ENCODE measurements at regions not wholly inside any gene's neighbourhood (a gene's known extent, or its start where the extent isn't known, plus 50 kb on each side); places are given as distances from the start of the nearest gene placed in this dataset.

DNA sequence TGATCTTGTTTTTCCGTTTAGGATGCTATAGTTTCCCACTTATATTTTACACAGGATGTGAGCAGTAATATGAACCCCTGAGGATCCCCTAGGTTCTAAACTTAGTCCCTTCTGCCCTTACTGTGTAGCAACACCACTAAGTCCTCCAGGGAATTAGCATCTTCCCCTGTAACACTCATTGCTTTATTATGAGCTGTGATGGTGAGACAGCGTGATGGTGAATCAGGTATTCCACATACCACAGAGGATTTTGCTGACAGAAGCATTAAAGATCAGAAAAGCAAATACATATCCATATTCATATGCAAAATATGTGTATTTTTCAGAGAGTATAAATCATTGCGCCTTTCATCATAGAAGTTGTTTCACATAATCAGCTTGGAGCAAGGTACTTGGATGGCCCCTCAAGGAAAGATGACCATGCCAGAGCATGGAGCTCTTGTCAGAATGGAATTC, 317.0 kb downstream of the ICE1 start:
- TF ChIP-seq MXI1 (conservative IDR thresholded peaks at IDR 0.05; ENCODE audit: poor library complexity, severe bottlenecking) = no peak
- TF ChIP-seq, protein P1, sequence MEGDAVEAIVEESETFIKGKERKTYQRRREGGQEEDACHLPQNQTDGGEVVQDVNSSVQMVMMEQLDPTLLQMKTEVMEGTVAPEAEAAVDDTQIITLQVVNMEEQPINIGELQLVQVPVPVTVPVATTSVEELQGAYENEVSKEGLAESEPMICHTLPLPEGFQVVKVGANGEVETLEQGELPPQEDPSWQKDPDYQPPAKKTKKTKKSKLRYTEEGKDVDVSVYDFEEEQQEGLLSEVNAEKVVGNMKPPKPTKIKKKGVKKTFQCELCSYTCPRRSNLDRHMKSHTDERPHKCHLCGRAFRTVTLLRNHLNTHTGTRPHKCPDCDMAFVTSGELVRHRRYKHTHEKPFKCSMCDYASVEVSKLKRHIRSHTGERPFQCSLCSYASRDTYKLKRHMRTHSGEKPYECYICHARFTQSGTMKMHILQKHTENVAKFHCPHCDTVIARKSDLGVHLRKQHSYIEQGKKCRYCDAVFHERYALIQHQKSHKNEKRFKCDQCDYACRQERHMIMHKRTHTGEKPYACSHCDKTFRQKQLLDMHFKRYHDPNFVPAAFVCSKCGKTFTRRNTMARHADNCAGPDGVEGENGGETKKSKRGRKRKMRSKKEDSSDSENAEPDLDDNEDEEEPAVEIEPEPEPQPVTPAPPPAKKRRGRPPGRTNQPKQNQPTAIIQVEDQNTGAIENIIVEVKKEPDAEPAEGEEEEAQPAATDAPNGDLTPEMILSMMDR (IDR thresholded peaks at IDR 0.05; ENCODE audit: poor library complexity, severe bottlenecking) = no peak
- TF ChIP-seq EZH2 (IDR thresholded peaks at IDR 0.05; ENCODE audit: borderline replicate concordance, insufficient read depth, low read length, poor library complexity, severe bottlenecking) = no peak
- no peak for TF ChIP-seq SMC3 (conservative IDR thresholded peaks at IDR 0.05; ENCODE audit: poor library complexity)
- TF ChIP-seq RAD21 (conservative IDR thresholded peaks at IDR 0.05) = no peak
- TF ChIP-seq TAF1 (IDR thresholded peaks at IDR 0.05; ENCODE audit: low read depth) = no peak
- no peak for TF ChIP-seq POLR2AphosphoS5 (IDR thresholded peaks at IDR 0.05)
- TF ChIP-seq EP300 (conservative IDR thresholded peaks at IDR 0.05; ENCODE audit: poor library complexity, severe bottlenecking) = no peak
- TF ChIP-seq, protein P2, sequence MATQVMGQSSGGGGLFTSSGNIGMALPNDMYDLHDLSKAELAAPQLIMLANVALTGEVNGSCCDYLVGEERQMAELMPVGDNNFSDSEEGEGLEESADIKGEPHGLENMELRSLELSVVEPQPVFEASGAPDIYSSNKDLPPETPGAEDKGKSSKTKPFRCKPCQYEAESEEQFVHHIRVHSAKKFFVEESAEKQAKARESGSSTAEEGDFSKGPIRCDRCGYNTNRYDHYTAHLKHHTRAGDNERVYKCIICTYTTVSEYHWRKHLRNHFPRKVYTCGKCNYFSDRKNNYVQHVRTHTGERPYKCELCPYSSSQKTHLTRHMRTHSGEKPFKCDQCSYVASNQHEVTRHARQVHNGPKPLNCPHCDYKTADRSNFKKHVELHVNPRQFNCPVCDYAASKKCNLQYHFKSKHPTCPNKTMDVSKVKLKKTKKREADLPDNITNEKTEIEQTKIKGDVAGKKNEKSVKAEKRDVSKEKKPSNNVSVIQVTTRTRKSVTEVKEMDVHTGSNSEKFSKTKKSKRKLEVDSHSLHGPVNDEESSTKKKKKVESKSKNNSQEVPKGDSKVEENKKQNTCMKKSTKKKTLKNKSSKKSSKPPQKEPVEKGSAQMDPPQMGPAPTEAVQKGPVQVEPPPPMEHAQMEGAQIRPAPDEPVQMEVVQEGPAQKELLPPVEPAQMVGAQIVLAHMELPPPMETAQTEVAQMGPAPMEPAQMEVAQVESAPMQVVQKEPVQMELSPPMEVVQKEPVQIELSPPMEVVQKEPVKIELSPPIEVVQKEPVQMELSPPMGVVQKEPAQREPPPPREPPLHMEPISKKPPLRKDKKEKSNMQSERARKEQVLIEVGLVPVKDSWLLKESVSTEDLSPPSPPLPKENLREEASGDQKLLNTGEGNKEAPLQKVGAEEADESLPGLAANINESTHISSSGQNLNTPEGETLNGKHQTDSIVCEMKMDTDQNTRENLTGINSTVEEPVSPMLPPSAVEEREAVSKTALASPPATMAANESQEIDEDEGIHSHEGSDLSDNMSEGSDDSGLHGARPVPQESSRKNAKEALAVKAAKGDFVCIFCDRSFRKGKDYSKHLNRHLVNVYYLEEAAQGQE (IDR thresholded peaks at IDR 0.05; ENCODE audit: borderline replicate concordance) = no peak
- Histone ChIP-seq H3K9ac (ENCODE audit: low read length) (no peak overlapping the region), H3K27ac (ENCODE audit: low read length) (no peak overlapping the region), H3K79me2 (replicated peaks; ENCODE audit: insufficient read depth, low read length) (no peaks in the 10 kb centered on the region), H3K9me2 (ENCODE audit: insufficient read depth, low read length) (no peaks in the 10 kb centered on the region), H3K9me3 (ENCODE audit: low read length) (no peaks in the 10 kb centered on the region), H3K4me2 (ENCODE audit: low read length) (no peak overlapping the region), H4K20me1 (ENCODE audit: insufficient read depth) (no peaks in the 10 kb centered on the region), H3K27me3 (ENCODE audit: insufficient read depth, low read depth, low read length) (no peaks in the 10 kb centered on the region), H2AFZ (ENCODE audit: low read depth, low read length) (no peak overlapping the region), H3K36me3 (ENCODE audit: insufficient read depth, low read length) (no peaks in the 10 kb centered on the region), H3K4me3 (ENCODE audit: low read length) (no peak overlapping the region), H3F3A (ENCODE audit: insufficient read depth, low read length, poor library complexity, severe bottlenecking) (no peaks in the 10 kb centered on the region)

DNA sequence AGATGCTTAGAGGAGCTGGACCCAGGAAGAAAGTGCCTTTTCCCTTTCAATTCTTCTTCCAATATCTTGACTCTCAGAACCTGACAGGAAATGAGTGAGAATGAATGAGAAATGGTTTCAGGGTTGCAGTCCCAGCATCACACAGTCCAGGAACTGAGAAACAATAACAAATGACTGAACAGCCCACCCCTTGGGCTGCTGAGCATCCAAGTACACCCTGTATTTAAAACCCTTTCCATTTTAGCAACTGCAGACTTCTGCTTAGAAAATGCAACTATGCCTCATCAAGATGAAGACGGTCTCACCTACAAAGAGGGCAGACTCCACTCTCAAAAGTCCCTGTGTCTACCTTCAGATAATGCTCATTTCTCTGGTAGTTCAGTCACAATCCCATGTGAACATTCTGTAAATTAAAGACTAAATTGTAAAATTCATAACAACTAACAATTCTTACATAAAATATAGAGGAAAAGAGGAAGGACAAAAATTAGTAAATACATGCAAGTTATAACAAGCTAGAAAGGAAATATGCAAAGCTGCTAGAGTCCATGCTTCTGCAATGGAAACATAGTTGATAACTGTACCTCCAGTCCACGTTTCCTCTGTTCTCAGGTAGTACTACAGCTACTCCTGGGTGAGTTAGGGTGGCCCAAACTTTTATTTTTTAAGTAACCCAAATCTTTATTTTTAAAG, 316.5 kb downstream of the ICE1 start:
- TF ChIP-seq MXI1 (conservative IDR thresholded peaks at IDR 0.05; ENCODE audit: poor library complexity, severe bottlenecking) (no peak), SMC3 (conservative IDR thresholded peaks at IDR 0.05; ENCODE audit: poor library complexity) (no peak), RAD21 (conservative IDR thresholded peaks at IDR 0.05) (no peak), EP300 (conservative IDR thresholded peaks at IDR 0.05; ENCODE audit: poor library complexity, severe bottlenecking) (no peak), EZH2 (IDR thresholded peaks at IDR 0.05; ENCODE audit: borderline replicate concordance, insufficient read depth, low read length, poor library complexity, severe bottlenecking) (no peak), TAF1 (IDR thresholded peaks at IDR 0.05; ENCODE audit: low read depth) (no peak), POLR2AphosphoS5 (IDR thresholded peaks at IDR 0.05) (no peak)
- TF ChIP-seq, protein P1 (IDR thresholded peaks at IDR 0.05; ENCODE audit: poor library complexity, severe bottlenecking) = no peak
- TF ChIP-seq, protein P2 (IDR thresholded peaks at IDR 0.05; ENCODE audit: borderline replicate concordance) = no peak
- Histone ChIP-seq H3K36me3 (ENCODE audit: insufficient read depth, low read length) (no peaks in the 10 kb centered on the region), H3K9ac (ENCODE audit: low read length) (no peak overlapping the region), H3F3A (ENCODE audit: insufficient read depth, low read length, poor library complexity, severe bottlenecking) (no peaks in the 10 kb centered on the region), H2AFZ (ENCODE audit: low read depth, low read length) (no peak overlapping the region), H3K4me2 (ENCODE audit: low read length) (no peak overlapping the region), H3K4me3 (ENCODE audit: low read length) (no peak overlapping the region), H4K20me1 (ENCODE audit: insufficient read depth) (no peaks in the 10 kb centered on the region), H3K9me3 (ENCODE audit: low read length) (no peaks in the 10 kb centered on the region), H3K27ac (ENCODE audit: low read length) (no peak overlapping the region), H3K9me2 (ENCODE audit: insufficient read depth, low read length) (no peaks in the 10 kb centered on the region), H3K79me2 (replicated peaks; ENCODE audit: insufficient read depth, low read length) (no peaks in the 10 kb centered on the region), H3K27me3 (ENCODE audit: insufficient read depth, low read depth, low read length) (no peaks in the 10 kb centered on the region)

All from neural cell (in vitro differentiated cells).